Peyer's patch (tissue), 4 donors: ENCODE measurements at regions not wholly inside any gene's neighbourhood (a gene's known extent, or its start where the extent isn't known, plus 50 kb on each side); places are given as distances from the start of the nearest gene placed in this dataset.

Experiments used
- DNase-seq, 3 donors: peaks; one replicate each; pipeline ENCODE4 v3.0.0-alpha.2; 2017 to 2019
- H3K27ac ChIP-seq, 4 donors: fragments of 200-600 bp; sonication (generic); one replicate each; pipeline ENCODE4 v1.5.1; 2016 to 2019
- H3K27me3 ChIP-seq, 2 donors: fragments of 200-600 bp; sonication (generic); one replicate each; pipeline ENCODE4 v1.5.1; 2019
- H3K36me3 ChIP-seq, 3 donors: fragments of 200-600 bp; sonication (generic); one replicate each; pipeline ENCODE4 v1.5.1; 2016 to 2019
- H3K4me1 ChIP-seq, 4 donors: fragments of 200-600 bp; sonication (generic); one replicate each; pipeline ENCODE4 v1.5.1; 2016 to 2019
- H3K4me3 ChIP-seq, 4 donors: fragments of 200-600 bp; sonication (generic); 1 replicate in 3 of 4; 2 replicates in 1 of 4; pipeline ENCODE4 v1.5.1; 2016 to 2019; ENCODE audit warnings: mild to moderate bottlenecking in 1 of 4
- H3K9me3 ChIP-seq, 4 donors: fragments of 200-600 bp; sonication (generic); one replicate each; pipeline ENCODE4 v1.5.1; 2016 to 2019; ENCODE audit warnings: mild to moderate bottlenecking in 1 of 4
- CTCF ChIP-seq, 6 experiments: fragments of 450-650 bp in 4 of 6; fragments of 200-600 bp in 2 of 6; sonication (generic) in 1 of 6; IDR thresholded peaks; one replicate each; pipeline ENCODE4 v1.5.1; 2017 to 2019; ENCODE audit warnings: antibody characterized with exemption in 6 of 6, mild to moderate bottlenecking in 3 of 6, moderate library complexity in 1 of 6
- POLR2A ChIP-seq, 2 donors: fragments of 450-650 bp; IDR thresholded peaks; one replicate each; pipeline ENCODE4 v1.5.1; 2017; ENCODE audit warnings: antibody characterized with exemption in 2 of 2, mild to moderate bottlenecking in 2 of 2, moderate library complexity in 2 of 2

- TF ChIP-seq POLR2A (IDR thresholded peaks at IDR 0.05) (no peak), CTCF (IDR thresholded peaks at IDR 0.05) (no peak)
- no peaks in the 10 kb centered on the region for H3K36me3 ChIP-seq
- H3K4me1 ChIP-seq = peaks cover 0 to 8% (median 1%) of the 10 kb centered on the region in 4 donors
- H3K4me3 ChIP-seq = no peak overlapping the region
- DNase-seq = no peak
- no peaks in the 10 kb centered on the region for H3K9me3 ChIP-seq
- H3K27me3 ChIP-seq = no peaks in the 10 kb centered on the region
- no peak overlapping the region for H3K27ac ChIP-seq
These were observed 95.8 kb downstream of the SPP2 start for GRCh38 chr2:234146087-234146826.

- peaks cover 0 to 8% (median 1%) of the 10 kb centered on the region in 4 donors for H3K4me1 ChIP-seq
- no peaks in the 10 kb centered on the region for H3K27me3 ChIP-seq
- no peaks in the 10 kb centered on the region for H3K36me3 ChIP-seq
- H3K9me3 ChIP-seq = no peaks in the 10 kb centered on the region
- no peak for TF ChIP-seq POLR2A (IDR thresholded peaks at IDR 0.05)
- TF ChIP-seq CTCF (IDR thresholded peaks at IDR 0.05) = no peak
- no peak overlapping the region for H3K4me3 ChIP-seq
- no peak overlapping the region for H3K27ac ChIP-seq
- no peak for DNase-seq
These were observed 95.0 kb downstream of the SPP2 start for GRCh38 chr2:234145511-234145910.

GRCh38 chr2:234145057-234145456 is 94.6 kb downstream of the SPP2 start:
- no peak overlapping the region for H3K4me3 ChIP-seq
- DNase-seq = no peak
- TF ChIP-seq CTCF (IDR thresholded peaks at IDR 0.05) (no peak), POLR2A (IDR thresholded peaks at IDR 0.05) (no peak)
- H3K9me3 ChIP-seq = no peaks in the 10 kb centered on the region
- no peak overlapping the region for H3K27ac ChIP-seq
- no peaks in the 10 kb centered on the region for H3K27me3 ChIP-seq
- H3K4me1 ChIP-seq = peaks cover 0 to 8% (median 1%) of the 10 kb centered on the region in 4 donors
- H3K36me3 ChIP-seq = no peaks in the 10 kb centered on the region

GRCh38 chr2:234143896-234144295 is 93.4 kb downstream of the SPP2 start:
- no peaks in the 10 kb centered on the region for H3K36me3 ChIP-seq
- H3K4me1 ChIP-seq = peaks cover 0 to 8% (median 1%) of the 10 kb centered on the region in 4 donors
- H3K9me3 ChIP-seq = no peaks in the 10 kb centered on the region
- H3K27ac ChIP-seq = no peak overlapping the region
- H3K4me3 ChIP-seq = no peak overlapping the region
- TF ChIP-seq POLR2A (IDR thresholded peaks at IDR 0.05) (no peak), CTCF (IDR thresholded peaks at IDR 0.05) (no peak)
- DNase-seq = no peak
- no peaks in the 10 kb centered on the region for H3K27me3 ChIP-seq

GRCh38 chr2:234142530-234142929 is 92.0 kb downstream of the SPP2 start:
- H3K4me1 ChIP-seq = peaks cover 0 to 3% (median 0%) of the 10 kb centered on the region in 4 donors
- no peak overlapping the region for H3K4me3 ChIP-seq
- H3K9me3 ChIP-seq = no peaks in the 10 kb centered on the region
- no peaks in the 10 kb centered on the region for H3K36me3 ChIP-seq
- H3K27ac ChIP-seq = no peak overlapping the region
- TF ChIP-seq CTCF (IDR thresholded peaks at IDR 0.05) (no peak), POLR2A (IDR thresholded peaks at IDR 0.05) (no peak)
- no peak for DNase-seq
- H3K27me3 ChIP-seq = no peaks in the 10 kb centered on the region
